EL (cell line): ENCODE measurements at regions not wholly inside any gene's neighbourhood (a gene's known extent, or its start where the extent isn't known, plus 50 kb on each side); places are given as distances from the start of the nearest gene placed in this dataset.

Experiments
- DNase-seq: peaks from one replicate; pipeline ENCODE4 v3.0.0-alpha.2; 2016

DNA sequence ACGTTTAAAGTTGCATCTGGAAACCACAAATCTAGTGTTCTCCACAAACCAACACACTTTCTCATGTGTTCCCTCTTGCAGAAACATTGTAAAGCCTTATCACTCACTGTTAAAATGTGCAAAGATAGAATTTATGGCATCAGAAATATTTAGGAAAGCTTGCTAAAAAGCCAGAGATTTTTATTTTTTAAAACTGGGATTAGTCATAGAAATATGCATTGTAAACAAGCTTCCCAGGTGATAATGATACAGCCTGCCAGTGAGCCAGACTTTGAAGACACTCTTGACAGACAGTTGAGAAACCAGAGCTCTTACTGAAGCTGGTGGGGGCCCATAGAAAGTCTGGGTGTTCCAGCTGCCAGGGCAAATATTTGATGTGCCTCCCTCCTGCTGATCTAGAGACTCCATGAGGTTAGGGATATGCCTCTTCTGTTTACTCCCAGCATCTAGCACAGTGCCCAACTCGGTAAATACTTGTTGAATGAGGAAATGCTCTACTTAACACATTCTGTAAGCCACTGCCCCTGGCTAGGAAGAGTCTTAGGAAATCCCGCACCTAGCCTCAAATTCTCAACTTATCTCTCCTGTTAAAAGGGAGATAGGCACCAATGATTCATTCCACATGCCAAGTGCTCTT lies 179.0 kb upstream of the RASGEF1B start:
- no peak for DNase-seq

DNA sequence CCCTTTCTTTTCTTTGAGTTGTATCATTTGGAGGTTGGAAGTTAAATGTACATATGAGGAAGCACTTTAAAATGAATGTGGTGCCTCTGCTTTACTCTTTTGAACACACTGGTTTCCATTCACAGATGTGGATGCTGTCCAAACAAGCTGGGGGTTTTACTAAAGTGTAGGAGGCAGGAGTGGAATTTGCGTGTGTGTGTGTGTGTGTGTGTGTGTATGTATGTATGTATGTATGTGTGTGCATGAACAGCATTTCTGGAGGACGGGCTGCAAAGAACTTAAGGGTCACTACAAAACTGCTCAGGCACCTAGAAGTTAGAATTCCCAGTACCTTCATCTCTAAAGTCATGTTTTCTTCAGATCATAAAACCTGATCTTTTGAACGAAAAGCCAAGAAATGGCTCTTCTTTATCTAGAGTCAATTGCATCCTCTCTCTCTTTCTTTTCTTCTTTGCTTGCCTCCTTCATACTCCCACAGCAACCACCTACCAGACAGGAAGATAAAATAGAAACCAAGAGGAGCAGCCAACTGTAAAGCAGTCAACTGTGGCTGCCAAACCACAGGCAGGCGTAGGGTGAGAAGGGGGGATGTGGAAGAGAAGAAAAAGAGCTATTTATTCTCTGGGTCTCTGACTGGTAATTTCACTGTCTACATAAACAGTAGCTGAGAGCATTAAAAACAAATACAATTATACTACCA lies 177.0 kb upstream of the RASGEF1B start:
- no peak for DNase-seq

DNA sequence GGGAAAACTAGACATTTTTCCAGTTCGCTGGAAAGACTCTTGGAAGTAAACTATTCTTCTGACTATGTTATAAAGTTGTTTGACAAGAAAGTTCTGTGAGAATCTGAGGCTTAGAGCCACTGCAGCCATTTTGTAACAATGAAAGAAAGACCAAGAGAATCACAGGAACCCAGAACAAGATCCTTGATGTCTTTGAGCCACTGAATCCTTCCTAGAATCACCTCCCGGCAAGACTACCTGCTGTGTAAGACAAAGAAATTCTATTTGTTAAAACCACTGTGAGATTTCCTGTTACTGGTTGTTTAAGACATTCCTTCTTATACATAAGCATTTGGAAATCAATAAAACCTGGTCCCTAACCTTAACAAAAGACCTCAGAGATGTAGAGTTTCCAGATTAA lies 175.7 kb upstream of the RASGEF1B start:
- no peak for DNase-seq

DNA sequence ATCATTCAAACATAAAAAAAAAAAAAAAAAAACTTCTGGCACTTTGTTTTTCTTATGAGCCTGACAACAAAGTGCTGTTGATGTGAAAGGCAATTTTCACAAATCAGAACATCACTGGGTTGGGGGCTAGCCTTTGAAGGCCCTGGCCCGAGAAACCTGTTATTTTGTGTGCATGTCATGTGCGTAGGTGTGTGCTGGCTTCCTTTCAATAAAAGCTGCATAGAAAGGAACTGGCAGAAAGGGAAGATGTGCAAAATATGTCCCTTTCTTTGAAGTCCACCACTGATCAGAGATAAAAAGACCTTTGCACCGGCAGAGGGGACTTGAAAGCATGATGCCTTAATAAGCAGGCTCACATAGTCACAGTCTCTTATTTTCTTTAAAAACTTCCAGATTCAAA lies 170.8 kb upstream of the RASGEF1B start:
- DNase-seq, result no peak

DNA sequence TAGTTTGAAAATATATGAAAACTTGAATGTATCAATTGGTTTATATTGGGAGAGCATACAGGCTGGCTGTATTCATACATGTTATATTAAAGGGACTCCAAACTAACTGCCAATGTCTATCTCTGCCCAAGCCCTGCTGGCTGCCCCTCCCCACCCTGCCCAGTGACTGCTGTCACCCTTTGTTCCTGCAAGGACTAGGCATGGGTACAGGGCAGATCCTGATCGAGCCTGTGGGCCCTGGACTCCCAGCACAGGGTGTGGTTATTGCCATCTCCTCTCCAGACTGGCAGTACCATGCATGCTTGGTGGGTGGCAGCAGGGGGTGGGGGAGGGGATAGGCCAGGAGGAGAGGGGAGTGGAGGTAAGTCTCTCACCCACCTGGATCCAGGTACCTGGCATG lies 167.5 kb upstream of the RASGEF1B start:
- no peak for DNase-seq

DNA sequence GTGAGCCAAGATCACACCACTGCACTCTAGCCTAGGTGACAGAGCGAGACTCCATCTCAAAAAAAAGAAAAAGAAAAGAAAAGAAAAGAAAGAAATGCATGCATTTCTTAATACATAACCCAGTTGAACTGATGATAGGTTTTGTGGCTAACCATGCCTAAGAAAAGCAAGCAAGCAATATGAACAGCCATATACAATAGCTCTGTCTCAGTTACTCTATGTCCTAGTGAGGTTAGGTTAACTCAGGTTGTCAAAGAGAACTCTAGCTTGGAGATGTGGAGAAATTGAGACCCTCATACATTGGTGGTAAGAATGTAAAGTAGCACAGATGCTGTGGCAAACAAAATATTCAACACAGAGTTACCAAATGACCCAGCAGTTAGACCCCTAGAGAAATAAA lies 167.0 kb upstream of the RASGEF1B start:
- no peak for DNase-seq

DNA sequence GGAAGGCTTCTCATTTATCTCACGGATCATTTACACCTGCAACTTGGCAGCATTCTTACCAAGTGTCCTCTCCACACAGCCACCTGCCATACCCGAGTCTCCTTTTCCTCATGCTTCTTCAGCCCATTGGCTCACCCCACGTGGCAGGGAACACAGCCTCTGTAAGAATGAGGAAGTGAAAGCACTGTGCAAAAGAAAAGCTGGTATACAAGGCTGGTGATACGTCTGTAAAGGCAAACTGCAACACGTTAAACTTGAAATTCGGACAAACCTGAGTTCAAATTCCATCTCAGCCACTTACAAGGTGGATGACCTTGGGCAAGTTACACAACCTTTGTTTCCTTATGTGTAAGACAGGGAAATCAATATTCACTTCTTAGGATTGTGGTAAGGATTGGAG lies 164.0 kb upstream of the RASGEF1B start:
- DNase-seq, result peak; percentile 1

DNA sequence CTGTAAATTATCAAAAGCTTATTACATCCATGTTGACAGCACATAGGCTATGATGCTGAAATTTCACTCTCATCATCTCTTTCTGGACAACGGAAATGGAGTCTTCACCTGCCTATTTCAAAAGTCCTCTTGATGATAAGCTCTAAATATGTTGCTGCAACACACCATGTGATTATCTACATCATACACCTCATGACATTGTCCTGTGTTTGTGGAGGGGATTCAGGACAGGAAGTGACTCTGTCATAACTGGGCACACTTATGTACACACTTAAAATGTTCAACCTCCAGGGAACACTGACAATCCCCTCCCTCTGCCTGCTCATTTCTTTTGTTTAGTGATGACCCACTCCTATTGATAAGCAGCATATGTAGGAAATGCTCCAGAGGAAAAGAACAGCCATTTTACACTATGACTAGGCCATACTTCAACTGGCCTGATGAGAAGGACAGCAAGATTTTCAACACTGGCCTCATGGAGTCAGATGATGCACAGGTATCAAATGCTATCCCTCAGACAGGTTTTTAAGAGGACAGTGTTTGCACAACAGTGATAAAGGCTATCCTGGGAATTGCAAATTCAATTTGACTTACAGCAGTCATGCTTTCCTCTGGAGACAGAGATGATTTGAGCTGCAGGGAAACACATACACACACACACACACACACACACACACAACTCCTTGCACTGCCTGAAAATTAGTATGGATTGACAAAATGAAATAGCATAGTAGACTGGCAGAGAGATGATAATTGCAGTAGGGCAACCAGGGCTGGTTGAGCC lies 163.3 kb upstream of the RASGEF1B start:
- DNase-seq, result no peak

DNA sequence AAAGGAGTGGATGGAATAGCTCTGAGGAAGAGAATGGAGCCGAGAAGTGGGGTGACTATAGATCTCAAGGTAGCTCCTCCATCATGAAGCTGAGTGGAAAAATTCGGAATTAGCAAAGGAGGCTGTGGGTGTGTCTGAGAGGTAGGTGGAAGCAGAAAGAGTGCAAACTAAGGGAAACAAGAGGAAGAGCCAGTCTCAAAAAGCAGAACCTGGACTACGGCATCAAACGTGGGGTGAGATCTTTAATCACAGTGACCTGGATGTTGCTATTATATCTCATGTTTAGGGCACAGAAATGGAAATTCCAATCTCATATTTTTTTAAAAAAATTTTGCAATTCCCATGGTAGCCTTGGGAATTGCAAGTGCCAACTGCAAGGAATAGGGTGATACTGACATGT lies 162.5 kb upstream of the RASGEF1B start:
- DNase-seq, result no peak

DNA sequence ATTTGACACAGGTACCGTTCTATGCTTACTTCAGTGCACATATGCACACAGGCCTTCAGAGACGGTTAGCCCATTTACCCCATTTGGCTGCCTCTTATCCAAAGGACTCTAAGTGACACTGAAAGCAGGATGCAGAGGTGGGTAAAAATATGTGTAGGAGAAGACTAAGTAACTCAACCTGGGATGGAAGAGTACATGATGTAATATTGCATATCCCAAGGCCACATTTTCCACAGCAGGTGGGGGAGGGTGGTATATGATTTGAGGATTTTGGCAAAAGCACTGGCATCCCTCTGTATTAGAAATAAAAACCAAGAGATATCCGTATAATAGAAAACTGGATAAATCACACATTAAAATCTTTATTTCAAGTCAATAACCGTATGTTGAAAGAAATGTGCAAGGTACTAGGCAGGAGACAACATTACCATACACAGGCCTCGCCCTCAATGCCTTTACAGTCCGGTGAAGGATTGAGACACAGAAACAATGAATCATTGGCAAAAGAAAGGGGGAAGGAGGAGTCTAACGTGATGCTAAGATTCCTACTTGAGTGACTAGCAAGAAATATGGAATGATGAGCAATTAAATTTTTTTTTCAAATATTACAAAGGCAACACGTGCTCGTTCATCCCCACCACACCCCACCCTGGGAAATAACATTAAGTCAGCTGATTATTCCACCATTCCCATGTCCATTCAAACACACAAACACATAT lies 161.0 kb upstream of the RASGEF1B start:
- DNase-seq, result no peak

DNA sequence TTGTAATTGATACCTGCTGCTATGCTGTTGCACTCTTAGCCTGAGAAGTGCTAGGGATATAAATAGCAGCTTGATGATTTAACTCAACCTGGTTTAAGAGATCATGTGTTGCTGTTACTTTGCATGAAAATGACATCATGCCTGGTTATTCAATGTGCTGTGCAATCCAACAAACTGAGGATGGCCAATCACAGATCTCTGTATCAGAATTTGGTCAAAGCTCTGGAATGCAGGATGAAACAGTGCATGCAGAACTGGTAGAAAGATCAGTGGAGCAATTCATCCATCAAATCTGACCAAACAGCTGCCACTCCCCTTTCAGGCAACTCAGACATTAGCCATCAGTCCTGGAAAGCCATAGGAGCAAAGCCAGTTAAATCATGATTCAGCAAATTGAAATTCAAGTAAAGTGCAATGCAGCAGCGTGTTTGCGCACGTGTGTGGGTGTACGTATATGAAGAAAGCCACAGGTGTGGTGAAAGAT lies 160.3 kb upstream of the RASGEF1B start:
- peak; percentile 6 for DNase-seq

DNA sequence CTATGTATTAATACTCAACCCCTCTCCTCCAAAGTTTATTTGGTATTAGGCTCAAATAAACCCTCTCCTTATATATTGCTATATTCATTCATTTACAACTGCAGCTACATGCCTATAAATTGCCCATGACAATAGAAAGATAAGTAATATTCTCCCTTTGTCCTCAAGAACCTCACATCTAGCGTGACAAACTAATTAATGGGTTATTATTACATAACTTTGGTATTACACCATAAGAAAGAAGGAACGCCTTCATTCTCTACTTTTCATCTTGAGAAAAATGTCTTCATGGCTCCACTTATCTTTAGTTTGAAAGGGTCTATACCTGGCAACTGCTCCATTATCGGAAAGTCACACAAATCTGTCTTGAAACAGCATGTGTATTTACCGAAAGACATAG lies 157.7 kb upstream of the RASGEF1B start:
- DNase-seq, result no peak

DNA sequence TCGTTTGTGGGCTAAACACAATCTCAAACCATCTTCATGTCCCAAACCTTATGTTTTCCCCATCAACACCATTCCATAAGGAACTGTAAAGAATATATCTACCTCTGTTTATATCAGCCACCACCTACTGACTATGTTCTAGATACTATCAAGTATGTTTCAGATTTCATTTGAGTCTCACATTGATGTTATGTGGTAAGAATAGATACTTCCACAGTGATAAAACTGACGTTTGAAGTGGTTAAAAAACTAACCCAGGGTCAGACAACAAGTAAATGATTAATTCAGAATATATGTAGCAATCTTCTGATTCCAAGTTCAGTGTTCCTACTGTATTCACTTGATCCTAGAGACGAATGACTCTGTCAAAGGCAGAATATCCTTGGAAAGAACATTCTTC lies 156.8 kb upstream of the RASGEF1B start:
- no peak for DNase-seq

DNA sequence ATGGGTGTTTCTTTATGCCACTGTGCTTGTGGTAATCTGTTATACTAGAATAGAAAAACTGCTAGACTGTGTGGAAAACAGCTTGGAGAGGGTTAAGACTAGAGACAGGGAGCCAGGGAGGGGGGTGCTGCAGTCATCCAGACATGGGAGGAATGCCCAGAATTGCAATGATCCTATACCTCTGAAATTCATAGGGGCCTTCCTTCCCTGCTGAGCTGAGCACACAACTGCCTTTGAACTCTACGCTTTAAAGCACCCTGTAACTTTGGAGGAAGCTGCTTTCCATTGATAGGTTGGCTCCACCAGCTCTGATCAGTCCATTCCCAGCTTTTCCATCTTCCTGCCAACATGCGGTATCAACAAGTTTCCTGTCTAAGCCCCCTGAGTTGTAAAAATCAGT lies 155.9 kb upstream of the RASGEF1B start:
- no peak for DNase-seq

DNA sequence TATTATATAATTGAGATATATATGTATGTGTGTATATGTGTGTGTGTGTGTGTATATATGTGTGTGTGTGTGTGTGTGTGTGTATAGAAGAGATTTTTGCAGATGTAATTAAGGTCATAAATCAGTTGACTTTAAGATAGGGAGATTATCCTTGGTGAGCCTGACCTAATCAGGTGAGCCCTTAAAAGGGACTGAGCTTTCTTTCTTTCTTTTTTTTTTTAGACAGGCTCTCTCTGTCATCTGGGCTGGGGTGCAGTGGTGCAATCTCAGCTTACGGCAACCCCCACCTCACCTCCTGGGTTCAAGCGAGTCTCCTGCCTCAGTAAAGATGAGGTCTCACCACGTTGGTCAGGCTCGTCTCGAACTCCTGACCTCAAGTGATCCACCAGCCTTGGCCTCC lies 155.1 kb upstream of the RASGEF1B start:
- DNase-seq, result no peak

DNA sequence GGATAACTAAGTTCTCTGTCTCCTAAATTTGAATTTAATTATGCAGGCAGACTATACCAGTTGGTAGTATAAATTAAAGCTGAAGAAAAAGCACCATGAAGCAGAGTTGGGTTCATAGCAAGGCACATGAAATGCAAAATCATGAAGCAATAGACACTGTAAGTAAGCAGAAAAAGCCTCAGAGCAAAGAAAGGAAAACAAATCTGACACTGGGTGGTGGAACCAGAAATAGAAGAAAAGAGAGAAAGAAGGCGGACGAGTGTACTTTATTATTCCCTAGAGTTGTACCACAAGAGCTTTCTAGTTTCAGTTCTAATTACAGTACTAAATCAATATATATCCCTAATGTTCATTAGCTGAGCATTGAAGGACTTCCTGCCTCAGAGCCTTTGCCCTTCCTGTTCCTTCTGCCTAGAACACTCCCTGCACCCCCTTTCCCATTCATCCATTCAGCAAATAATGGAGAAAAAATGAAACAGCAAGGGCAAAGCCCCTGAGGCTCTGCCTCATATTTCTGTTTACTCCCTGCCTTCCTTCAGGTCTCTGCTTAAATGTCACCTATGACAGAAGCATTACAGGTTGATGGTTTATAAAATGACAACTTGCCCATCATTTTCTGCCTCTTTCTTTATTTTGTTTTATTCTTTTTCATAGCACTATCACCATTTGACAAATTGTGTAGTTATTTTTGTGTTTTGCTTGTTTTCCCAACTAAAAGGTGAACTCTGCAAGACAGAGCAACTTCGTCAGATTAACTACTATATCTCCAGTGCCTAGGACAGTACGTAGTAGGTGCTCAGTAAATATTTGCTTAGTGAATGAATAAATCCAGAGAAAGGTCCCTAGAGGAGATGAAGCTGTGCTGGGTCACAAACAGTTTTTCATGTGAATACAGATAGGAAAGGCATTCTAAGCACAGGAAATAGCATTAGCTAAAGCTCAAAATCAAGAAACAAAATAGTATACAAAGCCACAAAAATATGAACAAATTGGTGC lies 154.0 kb upstream of the RASGEF1B start:
- no peak for DNase-seq

DNA sequence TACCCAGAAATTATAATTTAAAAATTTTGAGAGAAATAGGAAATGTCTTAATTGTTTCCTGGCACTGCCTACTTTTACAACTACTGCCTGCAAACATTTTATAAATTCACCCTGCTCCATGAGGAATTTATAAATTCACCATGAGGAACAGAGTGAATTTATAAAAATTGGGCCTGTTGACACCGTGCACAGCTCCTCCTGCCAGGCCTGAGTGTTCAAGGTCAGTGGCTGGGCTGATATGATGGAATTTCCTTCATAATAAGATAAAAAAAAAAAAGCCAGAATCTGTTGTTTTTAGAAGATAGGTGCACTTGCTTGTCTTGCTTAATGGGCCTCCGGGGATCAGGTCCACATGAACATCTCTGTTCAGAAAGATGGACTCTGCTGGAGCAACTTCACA lies 151.7 kb upstream of the RASGEF1B start:
- DNase-seq, result no peak

DNA sequence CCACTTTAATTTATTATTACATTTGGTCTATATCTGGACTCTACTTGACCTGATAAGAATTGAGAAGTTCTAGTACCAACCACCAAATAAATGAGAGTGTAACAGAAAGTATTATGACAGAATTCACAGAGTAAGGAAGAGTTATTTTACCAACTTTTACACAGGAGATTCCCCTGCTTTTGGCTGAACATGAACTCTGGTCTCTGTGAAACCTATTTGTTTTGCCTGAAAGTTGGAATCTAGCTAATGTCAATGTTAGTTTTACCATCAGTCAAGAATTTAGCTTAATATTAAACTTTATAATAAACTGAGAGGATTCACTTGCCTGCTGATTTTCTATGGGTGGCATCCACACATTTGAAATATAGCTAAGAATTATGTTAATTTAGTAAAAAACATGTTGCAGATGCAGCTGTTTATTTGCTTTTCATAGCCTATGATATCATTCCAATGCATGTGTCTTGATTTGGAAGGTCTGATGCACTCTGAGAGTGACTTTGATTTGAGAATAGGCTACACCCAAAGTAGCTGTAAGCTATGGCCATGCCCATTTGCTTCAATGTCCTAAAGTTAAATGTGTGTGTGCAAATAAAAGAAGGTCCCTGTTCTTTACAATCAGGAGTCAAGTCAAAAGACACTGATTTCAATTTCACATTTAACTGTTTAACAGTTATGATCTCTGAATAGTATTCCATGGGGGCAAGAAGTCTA lies 150.9 kb upstream of the RASGEF1B start:
- DNase-seq, result no peak

DNA sequence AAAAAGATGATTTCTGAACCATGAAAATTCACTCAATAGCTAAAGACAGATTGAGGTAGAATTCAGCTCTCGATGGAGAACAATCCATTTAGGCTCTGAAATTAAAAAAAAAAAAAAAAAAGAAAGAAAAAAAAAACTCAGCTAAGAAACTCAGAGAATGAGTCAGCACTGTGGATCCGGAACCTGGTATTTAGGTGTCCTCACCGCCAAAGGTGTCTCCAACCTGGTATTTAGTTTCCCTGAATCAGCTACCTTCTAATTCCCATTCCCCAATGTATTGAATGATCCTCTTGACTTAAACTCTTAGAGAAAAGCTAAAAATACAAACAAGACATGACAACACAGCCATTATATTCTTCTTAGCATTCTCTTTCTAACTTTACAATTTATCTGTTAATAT lies 150.3 kb upstream of the RASGEF1B start:
- DNase-seq, result no peak

DNA sequence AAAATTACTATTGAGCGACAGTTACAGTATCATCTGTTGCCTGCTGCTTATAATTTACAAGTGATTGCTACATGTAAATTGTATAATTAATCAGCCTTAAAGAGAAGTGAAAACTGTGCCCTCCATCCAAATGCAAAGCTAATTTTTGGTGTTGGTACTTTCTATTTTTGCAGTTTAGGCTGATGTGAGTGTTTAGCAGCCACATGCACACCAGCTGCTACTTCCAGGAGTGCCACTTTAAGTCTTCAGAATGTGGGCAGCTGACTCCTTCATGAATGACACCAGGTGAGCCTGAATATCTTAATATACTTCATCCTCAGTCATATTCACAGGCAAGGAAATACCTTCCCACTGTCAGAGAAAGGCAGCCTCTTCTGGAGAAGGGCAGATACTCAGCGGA lies 149.8 kb upstream of the RASGEF1B start:
- no peak for DNase-seq

DNA sequence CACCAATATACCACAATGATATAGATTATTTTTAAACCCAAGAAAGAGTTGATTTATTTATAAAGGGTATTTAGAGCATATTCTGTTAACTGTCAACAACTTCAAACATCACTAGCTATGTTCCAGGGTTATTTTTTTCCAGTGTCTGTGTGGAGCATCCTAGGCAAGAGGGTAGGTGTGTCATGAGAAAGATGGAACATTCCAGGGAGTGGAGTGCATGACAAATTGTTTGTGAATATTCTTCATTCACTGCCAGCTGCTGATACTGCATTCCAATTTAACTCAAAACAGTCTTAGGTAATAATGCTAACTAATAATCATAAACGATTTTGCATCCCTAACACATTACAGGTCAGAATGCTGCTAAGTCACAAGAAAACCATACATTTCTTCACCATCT lies 148.7 kb upstream of the RASGEF1B start:
- DNase-seq, result no peak
